NCI-H2029 treated with DMSO at 0.1 percent for 48 hours (cell line): ENCODE measurements at regions not wholly inside any gene's neighbourhood (a gene's known extent, or its start where the extent isn't known, plus 50 kb on each side); places are given as distances from the start of the nearest gene placed in this dataset.

Experiments used
- DNase-seq: peaks from one replicate; lab custom pipeline; 2025; lab: John Stamatoyannopoulos, UW

DNA sequence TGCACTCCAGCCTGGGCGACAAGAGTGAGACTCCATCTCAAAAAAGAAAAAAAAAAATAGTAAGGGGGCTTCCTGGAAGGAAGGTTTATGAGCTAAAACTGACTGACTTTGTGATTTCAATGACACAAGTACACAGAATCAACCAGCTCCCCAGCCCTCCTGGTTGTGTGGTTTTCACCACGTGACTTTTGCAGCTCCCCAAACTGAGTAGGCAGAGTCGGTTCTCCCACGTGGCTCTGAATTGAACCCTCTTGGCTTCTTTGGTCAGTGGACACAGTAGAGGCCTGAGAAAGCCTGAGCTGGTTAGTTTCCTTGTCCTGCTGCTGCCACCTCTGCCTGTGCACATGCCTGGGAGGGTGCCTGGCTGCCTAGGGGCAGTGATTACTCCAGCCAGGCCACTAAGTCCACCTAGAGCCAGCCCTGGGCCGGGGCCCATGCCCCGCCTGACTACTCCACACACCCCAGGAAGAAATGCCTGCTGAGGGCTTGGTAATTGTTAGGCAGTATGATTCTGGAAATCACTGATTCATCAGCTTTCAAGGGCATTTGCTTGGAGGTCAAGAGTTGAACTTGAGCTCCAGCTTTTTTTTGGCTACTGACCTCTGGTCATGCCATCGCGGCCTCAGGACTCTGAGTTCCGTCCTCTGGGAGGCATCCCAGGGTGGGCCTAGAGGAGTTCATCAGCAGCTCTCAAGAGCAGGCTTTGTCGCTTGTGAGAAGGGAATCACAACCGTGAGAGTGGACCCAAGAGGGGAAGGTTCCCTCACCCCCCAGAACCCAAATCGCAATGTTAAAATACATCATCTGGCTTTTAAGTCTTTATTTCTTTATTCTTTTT is 431.9 kb upstream of the HS6ST1 start:
- DNase-seq: no peak

GRCh38 chr2:128751746-128752145 is 433.1 kb upstream of the HS6ST1 start:
- no peak for DNase-seq

GRCh38 chr2:128752691-128753263 is 434.1 kb upstream of the HS6ST1 start:
- DNase-seq: no peak

GRCh38 chr2:128753321-128753720 is 434.7 kb upstream of the HS6ST1 start:
- DNase-seq: no peak

- no peak for DNase-seq
Measured at GRCh38 chr2:128753800-128754199, 435.1 kb upstream of the HS6ST1 start.

DNA sequence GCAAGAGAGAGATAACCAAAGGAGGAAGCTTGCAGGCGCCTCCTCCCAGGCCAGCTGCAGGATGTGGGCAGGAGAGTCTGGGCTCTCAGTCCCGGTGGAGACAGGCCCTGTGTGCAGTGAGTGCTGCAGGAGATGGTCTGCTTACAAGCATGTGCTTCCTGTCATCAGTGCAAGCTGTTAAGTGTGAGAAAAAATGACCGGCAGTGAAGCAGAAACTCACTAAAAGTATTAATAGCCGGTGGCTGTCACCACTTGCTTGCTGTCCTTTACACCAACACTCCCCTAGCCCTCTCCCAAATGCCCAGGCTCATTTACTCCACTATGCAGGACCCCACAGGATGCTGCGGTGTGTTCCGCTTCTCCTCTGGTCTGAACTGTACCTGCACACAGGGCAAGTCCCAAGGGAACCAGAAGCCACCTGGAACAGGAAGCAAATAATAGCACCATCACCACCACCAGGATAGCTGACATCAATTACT is 435.6 kb upstream of the HS6ST1 start:
- DNase-seq: no peak

DNA sequence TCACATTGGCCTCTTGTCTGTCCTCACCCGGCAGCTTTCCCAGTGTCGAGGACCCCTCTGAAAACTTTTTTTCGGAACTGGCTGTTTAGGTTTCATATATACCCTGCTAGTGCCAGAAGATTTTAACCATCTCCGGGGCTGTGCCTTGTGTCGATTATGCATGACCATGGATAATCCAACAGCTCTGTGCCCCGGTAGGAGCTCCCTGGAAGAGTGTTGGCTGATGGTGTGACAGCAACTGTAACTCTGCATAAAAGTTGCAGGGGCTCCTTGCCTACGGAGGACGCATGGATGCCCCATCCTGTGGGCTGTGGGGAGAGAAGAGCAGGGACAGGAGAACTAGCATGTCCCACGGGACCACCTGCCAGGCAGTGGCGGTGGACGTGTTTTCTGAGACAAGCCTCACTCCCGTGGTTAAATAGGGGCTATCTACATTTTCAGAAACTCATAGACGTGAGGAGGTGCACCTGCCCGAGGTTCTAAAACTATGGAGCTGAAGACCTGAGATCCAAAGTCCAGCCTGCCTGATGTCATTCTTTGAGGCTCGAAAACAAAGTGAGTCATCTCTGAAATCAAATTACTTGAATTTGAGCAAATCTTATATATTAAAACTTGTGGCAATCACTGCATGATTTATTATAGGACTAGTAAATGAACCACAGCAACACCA is 437.2 kb upstream of the HS6ST1 start:
- no peak for DNase-seq

DNA sequence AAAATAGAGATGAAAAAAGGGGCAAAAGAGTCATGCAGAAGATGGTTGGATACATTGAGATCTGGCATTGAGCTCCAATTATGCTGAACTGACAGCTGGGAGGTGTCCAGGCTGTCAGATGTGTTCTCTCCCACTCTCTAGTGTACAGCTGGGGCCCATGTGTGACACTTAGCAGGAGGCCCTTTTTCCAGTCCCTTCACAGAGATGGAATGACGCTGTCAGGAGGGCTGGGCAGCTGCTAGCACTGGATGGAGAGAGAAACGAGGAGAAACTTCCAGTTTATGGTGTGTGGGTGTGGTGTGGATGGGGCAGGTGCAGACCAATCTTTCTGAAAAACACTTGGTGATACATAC is 437.7 kb upstream of the HS6ST1 start:
- no peak for DNase-seq

DNA sequence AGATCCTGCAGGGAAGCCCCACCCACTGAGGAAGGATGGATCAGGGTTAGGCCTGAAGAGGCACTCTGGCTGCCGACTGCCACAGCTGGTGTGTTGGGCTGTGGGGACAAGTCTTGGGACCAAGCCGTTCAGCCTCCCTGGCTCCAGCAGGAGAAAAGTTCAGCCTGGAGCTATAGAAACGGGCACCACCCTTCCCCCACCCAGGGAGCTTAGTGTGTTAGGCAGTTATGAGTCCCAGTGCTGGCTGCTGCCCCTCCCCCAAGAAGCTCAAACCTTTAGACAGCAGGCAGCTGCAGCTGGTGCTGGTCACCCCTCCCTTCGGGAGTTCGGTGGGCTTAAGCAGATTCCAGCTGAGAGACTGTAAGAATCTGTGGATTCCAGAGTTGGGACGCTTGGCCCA is 447.1 kb upstream of the HS6ST1 start:
- DNase-seq: no peak

DNA sequence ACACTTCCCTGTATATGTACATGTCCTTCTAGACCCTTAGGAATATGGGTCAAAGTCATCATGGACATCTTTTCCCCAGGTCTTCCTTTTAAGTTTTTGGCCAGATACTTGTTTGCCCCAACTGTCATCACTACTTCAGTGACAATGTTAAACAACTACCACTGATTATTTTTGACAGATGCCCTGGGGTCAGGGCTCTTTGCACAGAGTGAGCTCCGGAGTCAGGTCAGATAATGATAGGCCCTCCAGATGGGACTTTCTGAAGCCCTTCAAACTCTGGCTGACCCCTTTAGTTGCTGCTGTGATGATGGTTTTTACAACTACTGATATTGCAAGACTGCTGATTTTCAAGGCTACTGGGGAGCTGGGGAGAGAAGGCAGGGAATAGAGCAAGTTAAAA is 449.4 kb upstream of the HS6ST1 start:
- no peak for DNase-seq

- DNase-seq: no peak
Measured at GRCh38 chr2:128769457-128770142, 450.9 kb upstream of the HS6ST1 start.

- DNase-seq: no peak
Measured at GRCh38 chr2:128770143-128771085, 451.7 kb upstream of the HS6ST1 start.

DNA sequence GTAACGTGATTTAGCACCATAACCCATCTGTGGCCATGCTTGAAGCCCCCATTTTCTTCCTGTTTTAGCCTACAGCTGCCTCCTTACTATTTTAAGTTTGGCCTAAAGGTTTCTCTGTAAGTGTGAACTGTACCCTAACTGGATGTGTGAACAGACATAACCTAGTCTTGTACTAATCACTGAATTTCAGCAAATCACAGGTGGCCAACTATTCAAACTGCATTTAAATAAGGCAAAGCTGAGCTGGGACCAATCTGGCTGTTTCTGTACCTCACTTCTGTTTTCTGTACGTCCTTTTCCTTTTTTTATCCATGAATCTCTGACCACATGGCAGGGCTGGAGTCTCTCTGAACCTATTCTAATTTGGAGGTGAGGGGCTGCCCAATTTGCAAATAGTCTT is 452.7 kb upstream of the HS6ST1 start:
- no peak for DNase-seq

DNA sequence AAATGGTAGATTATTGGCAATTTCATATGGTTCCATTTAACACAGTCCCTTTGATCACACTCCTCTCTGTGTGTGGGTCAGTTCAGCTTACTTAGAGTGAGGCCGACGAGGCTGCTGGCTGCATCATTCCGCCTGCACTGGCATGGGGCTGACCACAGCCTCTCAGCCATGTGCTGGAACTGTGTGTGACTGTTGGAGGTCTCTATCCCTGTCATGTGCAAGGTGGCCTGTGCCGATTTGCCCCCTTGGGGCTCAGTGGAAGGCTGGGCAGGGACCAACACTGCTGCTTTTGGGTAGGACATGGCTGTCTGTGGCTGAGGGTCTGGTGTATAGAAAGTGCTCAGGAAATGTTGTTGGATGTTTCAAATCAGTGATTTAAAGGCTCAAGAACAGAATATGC is 454.0 kb upstream of the HS6ST1 start:
- DNase-seq: no peak

- DNase-seq: no peak
Measured at GRCh38 chr2:128773641-128774319, 455.1 kb upstream of the HS6ST1 start.

DNA sequence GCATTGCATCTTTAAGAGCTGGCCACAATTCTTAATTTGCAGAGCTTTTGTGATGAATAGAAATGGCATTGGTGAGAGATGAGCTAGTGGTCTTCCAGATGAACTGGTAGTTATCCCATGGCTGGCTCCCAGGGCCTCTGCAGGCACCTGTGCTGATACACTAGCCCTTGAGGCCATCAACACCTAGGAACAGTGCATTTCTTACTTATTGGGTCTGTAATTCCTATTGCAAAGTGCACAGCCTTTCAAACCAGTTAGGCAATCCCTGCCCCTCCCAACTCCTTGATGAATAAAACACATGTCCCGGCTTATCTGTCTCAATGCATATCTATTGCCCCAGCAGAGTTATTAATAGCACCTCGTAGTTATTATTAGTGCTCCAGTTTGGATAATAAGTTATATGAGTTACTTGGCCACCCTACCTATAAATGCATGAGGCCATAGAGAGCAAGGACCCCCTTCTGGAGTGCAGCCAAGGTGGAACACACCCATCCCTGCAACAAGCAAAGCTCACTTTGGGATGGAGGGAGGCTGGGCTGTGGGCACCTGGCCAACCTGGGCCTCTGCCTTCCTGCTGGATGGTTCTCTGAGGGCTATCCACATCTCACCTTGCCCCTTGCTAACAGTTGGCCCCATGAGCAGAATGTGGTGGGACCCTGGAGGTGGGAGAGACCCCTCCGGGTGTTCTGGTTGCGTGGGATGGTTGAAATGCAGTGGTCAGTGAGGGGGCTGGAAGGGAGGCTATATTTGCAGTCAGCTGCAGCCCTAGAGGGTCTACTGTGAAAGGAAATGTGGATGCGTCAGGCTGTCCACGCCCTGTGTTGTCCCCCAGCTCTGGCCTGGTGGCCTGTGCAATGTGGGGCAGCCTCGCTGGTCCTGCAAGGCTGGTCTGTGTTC is 455.9 kb upstream of the HS6ST1 start:
- no peak for DNase-seq

GRCh38 chr2:128775217-128775913 is 456.7 kb upstream of the HS6ST1 start:
- DNase-seq: no peak

DNA sequence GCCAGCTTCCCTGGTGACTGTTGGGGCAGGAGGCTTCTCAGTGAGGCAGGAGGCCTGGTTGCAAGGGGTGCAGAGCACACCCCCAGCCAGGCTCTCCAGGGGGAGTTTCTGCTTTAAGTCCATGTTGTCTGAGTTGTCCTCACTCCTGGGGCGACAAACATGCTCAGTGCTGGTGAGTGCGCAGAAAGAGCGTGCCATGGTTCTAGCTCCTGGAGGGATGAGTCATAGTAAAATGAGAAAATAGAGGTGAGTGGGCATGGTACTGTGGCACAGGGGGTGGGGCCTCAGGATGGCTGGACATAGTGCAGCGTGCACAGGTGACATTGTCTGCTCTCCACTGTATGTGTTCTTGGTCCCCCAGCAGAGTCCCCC is 457.2 kb upstream of the HS6ST1 start:
- DNase-seq: no peak

- no peak for DNase-seq
Measured at GRCh38 chr2:128776461-128777195, 458.0 kb upstream of the HS6ST1 start.
